ENCODE measurements at regions not wholly inside any gene's neighbourhood (a gene's known extent, or its start where the extent isn't known, plus 50 kb on each side); places are given as distances from the start of the nearest gene placed in this dataset.

DNA sequence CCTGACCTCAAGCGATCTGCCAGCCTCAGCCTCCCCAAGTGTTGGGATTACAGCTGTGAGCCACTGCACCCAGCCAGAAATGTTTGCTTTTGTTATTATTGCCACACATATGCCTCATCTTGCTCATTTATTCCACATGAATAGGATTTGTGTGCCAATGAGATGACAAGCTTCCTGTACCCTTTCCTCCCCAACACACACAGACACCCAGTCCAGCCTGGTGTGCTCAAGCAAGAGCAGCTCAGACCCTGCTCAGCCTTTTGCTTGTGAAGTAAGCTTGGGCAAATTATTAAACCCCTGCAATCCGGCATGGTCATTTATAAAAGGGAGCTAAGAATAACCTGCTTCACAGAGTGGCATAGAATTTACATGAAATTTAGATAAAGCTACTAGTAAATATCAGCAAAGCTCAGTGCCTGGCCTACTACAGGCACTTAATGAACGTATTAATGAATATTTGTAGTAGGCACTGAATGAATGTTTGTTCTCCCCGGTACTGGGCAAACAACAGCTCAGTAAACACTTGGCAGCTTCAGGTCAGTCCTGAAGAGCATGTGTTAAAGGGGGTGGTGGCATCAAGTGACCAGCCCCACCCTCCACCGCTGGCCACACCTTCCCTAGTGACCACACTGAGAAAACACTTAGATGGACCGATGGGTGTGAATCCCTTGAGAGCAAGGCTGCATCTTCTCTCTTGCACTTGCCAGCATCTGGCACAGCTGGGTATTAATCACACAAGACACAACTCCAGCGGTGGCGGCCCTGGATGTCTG lies 280.2 kb downstream of the SRBD1 start:
- TF ChIP-seq TAF1 (IDR thresholded peaks at IDR 0.05; ENCODE audit: low read depth), result no peak
- TF ChIP-seq, protein P1, sequence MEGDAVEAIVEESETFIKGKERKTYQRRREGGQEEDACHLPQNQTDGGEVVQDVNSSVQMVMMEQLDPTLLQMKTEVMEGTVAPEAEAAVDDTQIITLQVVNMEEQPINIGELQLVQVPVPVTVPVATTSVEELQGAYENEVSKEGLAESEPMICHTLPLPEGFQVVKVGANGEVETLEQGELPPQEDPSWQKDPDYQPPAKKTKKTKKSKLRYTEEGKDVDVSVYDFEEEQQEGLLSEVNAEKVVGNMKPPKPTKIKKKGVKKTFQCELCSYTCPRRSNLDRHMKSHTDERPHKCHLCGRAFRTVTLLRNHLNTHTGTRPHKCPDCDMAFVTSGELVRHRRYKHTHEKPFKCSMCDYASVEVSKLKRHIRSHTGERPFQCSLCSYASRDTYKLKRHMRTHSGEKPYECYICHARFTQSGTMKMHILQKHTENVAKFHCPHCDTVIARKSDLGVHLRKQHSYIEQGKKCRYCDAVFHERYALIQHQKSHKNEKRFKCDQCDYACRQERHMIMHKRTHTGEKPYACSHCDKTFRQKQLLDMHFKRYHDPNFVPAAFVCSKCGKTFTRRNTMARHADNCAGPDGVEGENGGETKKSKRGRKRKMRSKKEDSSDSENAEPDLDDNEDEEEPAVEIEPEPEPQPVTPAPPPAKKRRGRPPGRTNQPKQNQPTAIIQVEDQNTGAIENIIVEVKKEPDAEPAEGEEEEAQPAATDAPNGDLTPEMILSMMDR (IDR thresholded peaks at IDR 0.05; ENCODE audit: poor library complexity, severe bottlenecking), result no peak
- TF ChIP-seq RAD21 (conservative IDR thresholded peaks at IDR 0.05), result no peak
